GM18517 (cell line): ENCODE measurements at regions not wholly inside any gene's neighbourhood (a gene's known extent, or its start where the extent isn't known, plus 50 kb on each side); places are given as distances from the start of the nearest gene placed in this dataset.
"Not testable (repeated sequence)": the region's sequence is repeated elsewhere in the genome, so short reads cannot be mapped to it uniquely, and the experiment has no call there.

Experiments used
- ATAC-seq: cut with Tn5 transposase; IDR thresholded peaks from one replicate; pipeline ENCODE4 v1.9.1; 2021; ENCODE audit warnings: mild to moderate bottlenecking, moderate library complexity; ENCODE audit not compliant: unreplicated experiment

DNA sequence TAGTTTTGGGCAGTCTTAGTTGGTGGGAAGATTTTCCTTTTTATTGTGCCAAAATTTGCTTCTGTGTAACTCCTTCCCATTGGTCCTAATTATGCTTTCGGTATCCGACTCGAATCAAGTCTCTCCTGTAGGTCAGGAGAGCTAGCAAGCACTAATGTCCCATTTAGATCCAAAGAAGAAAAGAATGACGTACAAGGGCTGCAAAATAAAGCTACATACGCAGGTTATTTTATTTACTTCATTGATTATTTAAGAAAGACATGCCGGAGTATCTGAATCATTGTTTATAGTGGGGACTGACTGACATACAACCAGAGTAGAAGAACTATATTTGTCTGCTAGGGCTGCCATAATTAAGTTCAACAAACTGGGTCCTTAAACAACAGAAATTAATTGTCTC is 648.5 kb downstream of the CPS1 start:
- ATAC-seq, result no peak

DNA sequence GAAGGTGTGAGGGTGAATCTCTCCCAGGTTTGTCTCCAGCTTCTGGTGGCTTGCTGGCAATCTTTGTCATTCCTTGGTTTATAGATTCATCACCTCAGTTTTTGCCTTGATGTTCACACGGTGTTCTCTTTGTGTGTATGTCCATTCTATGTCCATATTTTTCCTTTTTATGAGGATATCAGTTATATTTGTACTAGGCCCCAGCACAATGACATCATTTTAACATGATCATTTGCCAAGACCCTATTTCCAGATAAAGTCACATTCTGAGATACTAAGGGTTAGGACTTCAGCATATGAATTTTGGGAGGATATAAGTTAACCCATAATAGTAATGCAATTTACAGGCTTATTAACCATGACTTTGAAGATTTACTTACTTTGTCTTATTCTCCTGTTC is 649.0 kb downstream of the CPS1 start:
- no peak for ATAC-seq

DNA sequence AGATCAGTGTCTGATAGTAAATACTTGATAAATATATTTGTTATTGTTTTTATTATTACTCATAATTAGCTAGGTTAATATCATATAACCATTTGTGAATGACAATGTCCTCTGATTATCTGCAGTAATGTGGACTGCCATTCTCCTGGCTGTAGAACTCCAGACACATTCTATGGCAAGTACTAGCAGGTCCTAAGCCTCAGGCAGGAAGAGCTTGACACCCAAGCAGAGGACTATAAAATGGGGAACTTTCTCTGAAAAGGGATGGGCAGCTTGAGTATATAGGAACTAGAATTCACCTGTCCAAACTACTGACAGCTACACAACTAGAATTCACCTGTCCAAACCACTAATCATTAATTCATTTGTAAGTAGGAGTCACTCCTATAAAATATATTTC is 649.4 kb downstream of the CPS1 start:
- ATAC-seq, result no peak

DNA sequence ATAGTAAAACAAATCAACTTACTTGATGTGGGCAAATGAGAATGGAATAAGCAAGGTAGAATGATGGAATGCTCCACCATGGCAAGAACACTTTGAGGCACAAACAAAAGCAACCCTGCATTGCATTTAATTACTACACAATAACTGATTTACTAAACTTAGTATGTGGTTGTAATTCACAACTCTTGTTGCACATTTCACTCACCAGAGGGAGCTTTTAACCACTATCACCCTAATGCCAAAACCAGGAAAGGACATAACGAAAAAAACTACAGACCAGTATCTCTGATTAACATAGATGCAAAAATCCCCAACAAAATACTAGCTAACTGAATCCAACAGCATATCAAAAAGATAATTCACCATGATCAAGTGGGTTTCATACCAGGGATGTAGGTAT is 659.8 kb downstream of the CPS1 start:
- no peak for ATAC-seq

DNA sequence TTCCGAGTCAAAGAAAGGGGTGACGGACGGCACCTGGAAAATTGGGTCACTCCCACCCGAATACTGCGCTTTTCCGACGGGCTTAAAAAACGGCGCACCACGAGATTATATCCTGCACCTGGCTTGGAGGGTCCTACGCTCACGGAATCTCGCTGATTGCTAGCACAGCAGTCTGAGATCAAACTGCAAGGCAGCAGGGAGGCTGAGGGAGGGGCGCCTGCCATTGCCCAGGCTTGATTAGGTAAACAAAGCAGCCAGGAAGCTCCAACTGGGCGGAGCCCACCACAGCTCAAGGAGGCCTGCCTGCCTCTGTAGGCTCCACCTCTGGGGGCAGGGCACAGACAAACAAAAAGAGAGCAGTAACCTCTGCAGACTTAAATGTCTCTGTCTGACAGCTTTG is 663.1 kb downstream of the CPS1 start:
- not testable (repeated sequence) for ATAC-seq

DNA sequence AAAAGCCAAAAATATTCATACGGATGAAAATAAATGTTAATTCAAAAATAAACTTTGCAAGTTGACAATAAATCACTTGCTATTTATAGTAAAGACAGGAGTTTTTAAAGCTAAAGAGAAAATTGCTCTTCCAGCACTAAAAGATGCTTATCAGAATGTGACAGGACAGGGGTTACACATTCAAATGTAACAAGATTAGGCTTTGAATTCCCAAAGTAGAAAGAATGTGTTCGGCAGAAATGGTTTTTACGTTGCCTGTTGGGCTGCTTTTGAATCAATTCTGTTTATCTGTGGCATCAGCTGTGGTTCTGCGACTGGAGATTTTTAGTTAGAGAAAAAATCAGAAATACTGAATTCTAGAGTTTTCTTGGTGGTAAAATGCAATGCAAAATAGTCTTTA is 669.4 kb downstream of the CPS1 start:
- ATAC-seq, result no peak

DNA sequence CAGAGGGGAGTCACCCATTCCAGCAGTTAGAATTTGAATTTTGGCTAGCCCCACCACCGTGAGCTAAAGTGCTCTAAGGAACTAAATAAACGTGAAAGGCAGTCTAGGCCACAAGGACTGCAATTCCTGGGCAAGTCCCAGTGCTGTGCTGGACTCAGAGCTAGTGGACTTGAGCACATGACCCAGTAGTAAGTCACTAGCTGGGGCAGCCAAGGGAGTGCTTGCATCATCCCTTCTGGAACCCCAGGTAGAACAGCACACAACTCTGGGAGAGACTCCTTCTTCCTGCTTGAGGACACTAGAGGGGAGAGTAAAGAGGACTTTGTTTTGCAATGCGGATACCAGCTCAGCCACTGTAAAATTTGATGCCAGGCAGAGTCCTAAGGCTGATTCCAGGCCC is 672.2 kb downstream of the CPS1 start:
- ATAC-seq, result no peak

DNA sequence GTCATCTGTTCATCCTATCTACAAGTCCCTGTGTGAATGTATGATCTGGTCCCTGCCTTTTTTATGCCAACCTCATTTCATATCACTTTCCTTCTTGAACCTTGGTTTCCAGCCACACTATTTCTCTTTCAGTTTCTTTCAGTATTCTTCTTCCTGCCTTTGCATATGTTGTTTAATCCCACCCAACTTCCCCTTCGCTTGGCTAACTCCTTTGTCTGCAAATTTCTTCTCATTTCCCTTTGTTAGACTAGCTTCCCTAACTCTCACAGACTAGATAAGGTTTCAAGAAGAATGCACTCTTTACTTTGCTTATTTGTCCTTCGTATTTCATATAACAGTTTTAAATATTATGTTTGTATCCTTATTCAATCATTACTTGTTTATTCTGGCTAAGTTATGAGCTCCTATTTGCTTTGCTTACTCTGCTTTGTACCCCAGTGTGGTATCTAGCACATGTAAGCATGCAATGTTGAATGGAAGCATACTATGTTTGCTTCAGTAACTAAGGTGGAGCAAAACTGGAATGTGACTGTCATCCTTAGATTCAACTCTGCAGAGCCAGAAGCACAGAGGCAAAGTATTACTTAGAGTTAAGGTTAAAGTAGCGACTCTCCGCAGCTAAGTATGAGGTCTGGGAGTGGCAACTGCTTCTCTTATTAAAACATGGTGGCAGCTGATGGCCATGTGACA is 681.3 kb downstream of the CPS1 start:
- ATAC-seq, result no peak

DNA sequence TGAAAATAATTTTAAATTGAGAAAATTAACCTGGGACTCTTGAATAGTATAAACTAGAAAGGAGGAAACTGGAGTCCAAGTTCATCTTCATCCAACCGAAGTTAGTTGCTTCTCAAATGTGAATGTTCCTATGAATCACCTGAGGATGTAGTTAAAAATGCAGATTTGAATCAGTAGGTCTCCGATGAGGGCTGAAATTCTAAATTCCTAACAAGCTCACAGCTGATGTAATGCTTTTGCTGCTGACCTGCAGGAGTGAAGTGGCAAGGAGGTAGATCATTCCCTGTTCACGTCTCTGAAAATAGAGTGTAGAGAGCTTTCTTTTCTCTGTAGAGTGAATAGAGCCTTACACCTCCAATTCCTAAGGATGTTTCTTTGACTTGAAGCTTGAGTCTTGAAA is 685.5 kb downstream of the CPS1 start:
- ATAC-seq, result no peak

DNA sequence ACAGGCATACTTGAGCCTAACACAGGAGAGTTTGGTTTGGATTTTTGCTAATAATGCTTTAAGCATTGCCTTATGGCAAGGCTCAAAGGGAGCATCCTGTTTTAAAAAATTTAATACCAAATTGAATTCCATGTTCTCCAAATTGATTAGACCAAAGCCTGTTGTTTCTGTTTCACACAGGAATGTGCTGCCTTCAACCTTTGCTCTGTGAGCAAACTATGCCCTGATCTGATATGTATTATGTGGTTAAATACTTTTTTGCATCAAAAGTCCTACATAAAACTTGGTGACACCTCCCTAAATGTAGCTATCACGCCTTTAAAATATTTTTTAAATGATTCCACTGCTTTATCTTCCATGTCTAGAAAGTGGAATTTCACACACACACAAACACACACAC is 691.4 kb downstream of the CPS1 start:
- ATAC-seq, result no peak

DNA sequence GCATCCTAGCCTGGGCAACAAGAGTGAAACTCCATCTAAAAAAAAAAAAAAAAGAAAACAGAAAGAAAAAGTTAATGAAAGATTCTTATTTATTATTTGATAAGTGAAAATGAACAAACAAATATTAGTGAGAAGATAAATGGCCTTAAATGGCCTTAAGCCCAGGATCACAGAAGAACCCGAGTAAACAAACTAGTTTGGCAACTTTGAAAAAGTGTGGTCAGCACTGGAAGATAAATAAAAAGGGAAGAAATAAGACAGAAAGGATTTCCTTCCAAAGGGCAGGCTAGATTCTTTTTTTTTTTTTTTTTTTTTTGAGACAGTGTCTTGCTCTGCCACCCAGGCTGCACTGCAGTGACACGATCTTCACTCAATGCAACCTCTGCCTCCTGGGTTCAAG is 692.4 kb downstream of the CPS1 start:
- ATAC-seq, result no peak

DNA sequence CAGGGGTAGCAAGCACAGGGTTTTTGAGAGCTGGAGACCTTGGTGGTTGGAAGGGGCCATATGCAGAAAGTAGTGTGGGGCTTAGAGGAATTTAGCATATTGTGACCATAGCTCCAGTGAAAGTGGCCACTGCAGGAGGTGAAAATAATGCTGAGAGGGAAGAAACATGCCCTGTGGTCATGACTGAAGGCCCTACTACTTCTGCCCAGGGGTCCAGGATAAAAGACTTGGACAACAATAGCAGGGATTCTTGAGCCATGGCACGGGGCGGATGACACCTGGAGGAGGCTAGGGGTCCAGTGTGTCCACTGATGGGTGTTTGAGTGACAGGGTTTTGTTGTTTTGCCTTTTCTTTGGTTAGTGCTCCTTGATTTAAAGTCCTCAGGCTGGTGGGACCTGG is 694.6 kb downstream of the CPS1 start:
- no peak for ATAC-seq

DNA sequence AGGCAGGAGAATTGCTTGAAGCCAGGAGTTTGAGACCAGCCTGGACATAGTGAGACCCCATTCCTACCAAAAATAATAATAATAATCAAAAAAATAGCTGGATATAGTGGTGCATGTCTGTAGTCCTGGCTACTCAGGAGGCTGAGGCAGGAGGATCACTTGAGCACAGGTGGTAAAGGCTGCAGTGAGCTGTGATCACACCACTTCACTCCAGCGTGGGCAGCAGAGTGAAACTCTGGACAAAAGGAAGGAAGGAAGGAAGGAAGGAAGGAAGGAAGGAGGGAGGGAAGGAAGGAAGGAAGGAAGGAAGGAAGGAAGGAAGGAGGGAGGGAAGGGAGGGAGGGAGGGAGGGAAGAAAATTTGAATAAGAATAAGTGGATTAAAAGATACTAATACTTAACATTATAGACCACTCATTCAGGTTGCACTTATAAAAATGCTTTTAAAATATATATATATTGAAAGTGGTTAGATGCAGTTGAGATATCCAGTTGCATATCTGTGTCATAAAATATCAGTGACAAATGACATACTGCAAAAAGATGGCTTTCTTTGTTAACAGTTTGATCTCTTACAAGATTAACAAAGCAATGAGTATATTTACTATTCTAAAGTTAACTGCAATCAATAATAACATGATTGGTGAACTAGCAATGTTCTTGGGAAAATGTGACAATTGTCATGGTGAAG is 702.4 kb downstream of the CPS1 start:
- ATAC-seq, result no peak

DNA sequence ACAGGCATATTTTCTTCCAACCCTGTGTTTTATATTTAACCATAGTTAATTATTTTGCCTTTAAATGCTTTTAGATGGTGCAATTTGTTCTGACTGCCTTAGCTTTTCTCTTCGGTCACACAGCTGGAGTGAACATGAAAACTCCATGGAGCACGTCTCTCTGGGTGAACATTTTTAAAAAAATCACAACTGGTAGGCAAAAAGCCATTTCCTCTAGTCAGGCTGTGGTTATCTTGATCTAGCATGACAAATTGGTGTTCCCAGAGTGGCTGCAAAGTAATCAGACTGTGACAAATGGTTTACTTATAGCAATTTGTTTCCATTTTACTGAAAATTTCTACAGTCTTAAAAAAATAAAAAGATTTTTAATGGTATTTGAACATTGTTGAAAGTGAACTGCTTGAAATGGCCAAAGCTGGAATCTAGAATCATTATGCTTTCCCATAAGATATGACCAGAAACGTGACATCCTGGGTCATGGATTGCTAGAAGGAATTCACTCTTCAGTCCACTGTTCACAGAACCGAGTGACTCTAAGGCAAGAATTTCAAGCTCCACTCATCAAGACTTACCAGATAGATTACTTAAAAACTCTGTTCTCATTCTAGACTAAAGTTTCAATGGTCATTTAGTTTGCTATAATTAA is 703.6 kb downstream of the CPS1 start:
- no peak for ATAC-seq

DNA sequence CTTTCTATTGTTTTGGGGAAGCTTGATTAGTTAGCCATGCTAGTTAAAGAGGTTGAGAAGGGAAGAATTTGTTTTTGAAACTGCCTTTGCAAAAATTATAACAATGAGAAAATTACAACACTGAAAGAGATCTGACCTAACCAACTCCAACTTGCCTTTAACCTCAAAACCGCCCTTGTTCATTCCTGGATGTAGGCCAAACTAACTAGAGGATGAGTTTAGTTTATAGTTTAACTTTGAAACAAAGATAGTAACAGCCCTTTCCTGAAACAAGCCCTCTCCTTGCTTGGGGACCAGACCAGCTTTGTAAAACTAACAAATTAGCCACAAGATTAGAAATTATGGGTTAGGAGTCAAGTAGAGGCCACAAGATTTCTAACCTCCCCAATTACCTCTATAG is 713.9 kb downstream of the CPS1 start:
- ATAC-seq, result no peak

DNA sequence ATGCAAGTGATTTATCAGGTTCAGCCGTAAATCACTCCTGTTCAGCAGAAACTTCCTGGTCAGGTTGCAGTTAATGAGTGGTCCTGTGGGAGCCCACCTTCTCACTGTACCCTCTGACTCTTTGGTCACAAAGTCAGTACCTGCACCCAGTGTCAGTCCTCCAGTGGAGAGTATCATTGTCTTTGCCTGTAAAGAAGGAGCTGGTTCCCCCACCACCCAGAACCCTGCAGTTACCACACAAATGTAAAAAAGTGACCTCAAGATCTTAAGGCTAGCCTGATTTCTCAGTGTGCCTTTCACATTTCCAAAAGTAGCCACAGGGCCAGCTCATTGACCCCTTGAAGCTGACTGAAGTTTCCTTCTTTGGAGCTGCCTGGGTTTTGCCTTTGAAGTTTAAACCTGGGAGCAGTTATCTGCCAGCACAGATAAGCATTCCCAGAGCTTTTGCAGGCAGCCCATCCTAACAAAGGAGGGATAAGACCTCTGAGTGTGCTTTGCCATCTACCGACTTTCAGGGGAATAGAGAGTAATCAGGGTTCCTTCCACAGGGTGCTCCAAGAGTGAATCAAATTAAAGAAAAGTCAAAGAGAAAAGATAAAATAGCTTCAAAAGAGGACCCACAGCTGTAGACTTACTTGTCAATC is 725.2 kb downstream of the CPS1 start:
- no peak for ATAC-seq

DNA sequence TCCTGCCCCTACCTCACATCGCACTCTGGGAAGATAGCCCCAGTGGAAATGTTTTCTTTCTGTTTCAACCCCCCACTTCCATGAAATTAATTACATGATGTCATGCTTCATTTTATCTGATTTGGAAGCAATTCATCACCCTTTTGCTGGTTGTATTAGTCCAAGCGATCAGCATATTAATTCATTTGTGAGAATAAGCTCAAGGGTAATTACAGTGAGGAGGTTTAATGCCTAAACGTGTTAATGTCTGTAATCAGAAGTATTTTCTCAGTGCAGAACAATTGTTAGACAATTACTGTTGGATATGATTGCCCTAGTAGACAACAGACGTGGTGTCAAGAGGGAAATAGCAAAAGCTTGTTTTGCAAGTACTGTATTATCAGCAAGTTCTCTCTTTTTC is 746.3 kb downstream of the CPS1 start:
- ATAC-seq, result no peak

DNA sequence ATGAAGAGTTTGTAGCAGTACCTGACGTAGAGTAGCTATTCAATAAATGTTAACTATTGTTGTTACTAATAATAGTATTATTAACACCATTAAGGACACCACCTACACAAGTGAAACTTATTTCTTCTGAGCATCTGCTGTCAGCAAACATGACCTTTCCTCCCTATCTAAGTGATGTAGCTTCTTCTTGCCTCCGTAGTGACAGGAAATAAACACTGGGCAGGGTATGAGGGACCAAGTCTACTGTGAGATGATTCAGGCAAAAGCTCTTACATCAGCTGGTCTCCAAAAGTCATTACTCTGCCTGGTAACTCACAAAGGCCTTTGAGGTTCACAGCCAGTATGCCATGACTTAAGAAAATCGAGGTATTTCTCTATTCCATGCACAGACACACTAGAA is 750.5 kb downstream of the CPS1 start:
- no peak for ATAC-seq
